Endothelial cell of umbilical vein (primary cell): ENCODE measurements at regions not wholly inside any gene's neighbourhood (a gene's known extent, or its start where the extent isn't known, plus 50 kb on each side); places are given as distances from the start of the nearest gene placed in this dataset.

Experiments used
- BruUV-seq: library from RNA; stranded (reverse); fragments of 400-500 nt; replicated peaks from 2 replicates; lab custom pipeline; 2021; lab: Mats Ljungman, UMichigan
- CTCF ChIA-PET: fragments of 300-600, 350-600 bp; sonication (Branson Sonifier 250); formaldehyde crosslinking; loops from one replicate; lab custom pipeline; 2021; ENCODE audit warnings: antibody characterized with exemption, inconsistent platforms; lab: Charles Lee
- POLR2A ChIA-PET: fragments of 300-600, 350-600 bp; sonication (Branson Sonifier 250); formaldehyde crosslinking; loops from one replicate; lab custom pipeline; 2021; ENCODE audit warnings: antibody characterized with exemption, inconsistent platforms; lab: Charles Lee
- DNase-seq: peaks from one replicate; pipeline ENCODE4 v3.0.0-alpha.2; 2011; ENCODE audit warnings: low read depth, low spot score
- FAIRE-seq: peaks from 2 replicates; lab custom pipeline; 2011; peaks lifted over from hg19 to GRCh38; lab: Jason Lieb, UNC
- H2AFZ ChIP-seq: 2 replicates; pipeline ENCODE4 v1.6.0; 2012; ENCODE audit warnings: low read depth, low read length, control low read depth, inconsistent platforms
- H3K27ac ChIP-seq: 2 replicates; pipeline ENCODE4 v1.5.1; 2011; ENCODE audit warnings: low read depth, mild to moderate bottlenecking, control low read depth, low read length, moderate library complexity; ENCODE audit not compliant: insufficient read depth
- H3K27me3 ChIP-seq, 2 experiments: 2 replicates each; pipeline versions ENCODE4 v1.6.0 to v1.6.1; 2011; ENCODE audit warnings: low read length in 2 of 2, mixed read lengths in 1 of 2; ENCODE audit not compliant: control insufficient read depth in 2 of 2, insufficient read depth in 2 of 2
- H3K36me3 ChIP-seq, 2 experiments: 2 replicates in 1 of 2; 3 replicates in 1 of 2; pipeline ENCODE4 v1.5.1; 2011; ENCODE audit warnings: low read length in 2 of 2, mild to moderate bottlenecking in 1 of 2, moderate library complexity in 1 of 2; ENCODE audit not compliant: control insufficient read depth in 2 of 2, insufficient read depth in 2 of 2; ENCODE audit errors: extremely low read depth in 1 of 2
- H3K4me1 ChIP-seq: 3 replicates; pipeline ENCODE4 v1.5.1; 2011; ENCODE audit warnings: mild to moderate bottlenecking, low read length; ENCODE audit not compliant: control insufficient read depth, insufficient read depth; ENCODE audit errors: extremely low read depth
- H3K4me2 ChIP-seq: 2 replicates; pipeline ENCODE4 v1.6.1; 2011; ENCODE audit warnings: low read length, control low read depth, mixed read lengths; ENCODE audit not compliant: insufficient read depth
- H3K4me3 ChIP-seq, 3 experiments: fragments of 200-600 bp in 1 of 3; sonication (generic), shearing (Covaris generic) in 1 of 3; replicated peaks in 1 of 3; 2 replicates each; pipeline ENCODE4 v1.5.1; 2011 to 2016; ENCODE audit warnings: control low read depth in 3 of 3, low read length in 3 of 3, mild to moderate bottlenecking in 2 of 3, inconsistent platforms in 1 of 3, low read depth in 1 of 3, moderate library complexity in 1 of 3; ENCODE audit not compliant: insufficient read depth in 1 of 3
- H3K79me2 ChIP-seq: 2 replicates; pipeline ENCODE4 v1.6.0; 2012; ENCODE audit warnings: low read length, inconsistent platforms; ENCODE audit not compliant: control insufficient read depth, insufficient read depth
- H3K9ac ChIP-seq: replicated peaks from 2 replicates; pipeline ENCODE3; 2011; ENCODE audit warnings: low read length, control low read depth; ENCODE audit not compliant: insufficient read depth; ENCODE audit errors: extremely low read depth
- H3K9me1 ChIP-seq: replicated peaks from 3 replicates; pipeline ENCODE4 v1.6.0; 2011; ENCODE audit warnings: mild to moderate bottlenecking, low read length; ENCODE audit not compliant: control insufficient read depth, insufficient read depth; ENCODE audit errors: extremely low read depth
- H3K9me3 ChIP-seq: replicated peaks from 2 replicates; pipeline ENCODE4 v1.5.1; 2012; ENCODE audit warnings: low read length, inconsistent platforms; ENCODE audit not compliant: control insufficient read depth, insufficient read depth
- H4K20me1 ChIP-seq: replicated peaks from 2 replicates; pipeline ENCODE3; 2011; ENCODE audit warnings: mild to moderate bottlenecking, low read length; ENCODE audit not compliant: control insufficient read depth, insufficient read depth; ENCODE audit errors: extremely low read depth
- EZH2 ChIP-seq: IDR thresholded peaks from 2 replicates; pipeline ENCODE4 v1.6.1; 2012; ENCODE audit warnings: borderline replicate concordance, low read depth, mild to moderate bottlenecking, moderate library complexity, low read length, inconsistent platforms; ENCODE audit not compliant: severe bottlenecking
- FOS ChIP-seq: IDR thresholded peaks from 2 replicates; pipeline ENCODE4 v1.6.1; 2011; ENCODE audit warnings: mild to moderate bottlenecking, low read length, moderate library complexity, borderline replicate concordance; ENCODE audit not compliant: insufficient read depth
- GATA2 ChIP-seq: IDR thresholded peaks from 2 replicates; pipeline ENCODE4 v1.7.0; 2011; ENCODE audit warnings: low read depth, mild to moderate bottlenecking, moderate library complexity, mixed read lengths, low read length; ENCODE audit not compliant: insufficient read length, insufficient read depth
- JUN ChIP-seq: IDR thresholded peaks from 2 replicates; pipeline ENCODE4 v1.6.1; 2011; ENCODE audit warnings: borderline replicate concordance, low read depth; ENCODE audit not compliant: insufficient read length, insufficient read depth
- MAX ChIP-seq: IDR thresholded peaks from 2 replicates; pipeline ENCODE4 v1.6.1; 2011; ENCODE audit not compliant: insufficient read depth, insufficient read length
- MYC ChIP-seq: IDR thresholded peaks from one replicate; pipeline ENCODE4 v1.6.1; 2011; ENCODE audit warnings: mild to moderate bottlenecking, low read depth, low read length
- POLR2A ChIP-seq: IDR thresholded peaks from 2 replicates; pipeline ENCODE4 v1.6.1; 2012; ENCODE audit warnings: low read depth, mild to moderate bottlenecking, control low read depth, low read length
- POLR2AphosphoS5 ChIP-seq: IDR thresholded peaks from 2 replicates; pipeline ENCODE4 v1.6.1; 2012; ENCODE audit warnings: low read depth, mild to moderate bottlenecking, control low read depth, low read length, moderate library complexity; ENCODE audit not compliant: insufficient read depth
- dilution Hi-C: fragments of 300-500 bp; cut with MboI; formaldehyde crosslinking; loops from one replicate; pipeline ENCODE4 v1.15.0; 2019; ENCODE audit warnings: low sequenced_read_pairs; ENCODE audit not compliant: extremely low pct_ligation_motif_present
- intact Hi-C: fragments of 100-400 bp; cut with micrococcal nuclease; formaldehyde crosslinking; loops from one replicate; pipeline ENCODE4 v1.10.0; 2022
- TF ChIP-seq, protein P1 (sequence below), 2 donors: IDR thresholded peaks; 1 replicate in 1 of 2; 2 replicates in 1 of 2; pipeline ENCODE4 v1.5.1; 2011; ENCODE audit warnings: low read length in 2 of 2, mild to moderate bottlenecking in 2 of 2, moderate library complexity in 2 of 2, control low read depth in 1 of 2, inconsistent platforms in 1 of 2, low read depth in 1 of 2; ENCODE audit not compliant: insufficient read depth in 1 of 2; ENCODE audit errors: extremely low read depth in 1 of 2

- dilution Hi-C loops, result no loop called here
- Histone ChIP-seq H3K79me2 (no peaks in the 10 kb centered on the region), H3K9ac (no peak overlapping the region), H3K4me3 (no peak overlapping the region), H3K36me3 (no peaks in the 10 kb centered on the region), H3K27me3 (peaks cover 0 to 3% of the 10 kb centered on the region in 2 experiments), H4K20me1 (no peaks in the 10 kb centered on the region), H2AFZ (no peak overlapping the region), H3K4me2 (no peak overlapping the region), H3K9me3 (no peaks in the 10 kb centered on the region), H3K27ac (no peak overlapping the region), H3K9me1 (no peaks in the 10 kb centered on the region), H3K4me1 (no peaks in the 10 kb centered on the region)
- DNase-seq, result no peak
- TF ChIP-seq POLR2AphosphoS5, result no peak
- TF ChIP-seq FOS, result no peak
- no peak for TF ChIP-seq EZH2
- no peak for TF ChIP-seq MYC
- TF ChIP-seq GATA2, result no peak
- TF ChIP-seq JUN, result no peak
- TF ChIP-seq MAX, result no peak
- TF ChIP-seq, protein P1, sequence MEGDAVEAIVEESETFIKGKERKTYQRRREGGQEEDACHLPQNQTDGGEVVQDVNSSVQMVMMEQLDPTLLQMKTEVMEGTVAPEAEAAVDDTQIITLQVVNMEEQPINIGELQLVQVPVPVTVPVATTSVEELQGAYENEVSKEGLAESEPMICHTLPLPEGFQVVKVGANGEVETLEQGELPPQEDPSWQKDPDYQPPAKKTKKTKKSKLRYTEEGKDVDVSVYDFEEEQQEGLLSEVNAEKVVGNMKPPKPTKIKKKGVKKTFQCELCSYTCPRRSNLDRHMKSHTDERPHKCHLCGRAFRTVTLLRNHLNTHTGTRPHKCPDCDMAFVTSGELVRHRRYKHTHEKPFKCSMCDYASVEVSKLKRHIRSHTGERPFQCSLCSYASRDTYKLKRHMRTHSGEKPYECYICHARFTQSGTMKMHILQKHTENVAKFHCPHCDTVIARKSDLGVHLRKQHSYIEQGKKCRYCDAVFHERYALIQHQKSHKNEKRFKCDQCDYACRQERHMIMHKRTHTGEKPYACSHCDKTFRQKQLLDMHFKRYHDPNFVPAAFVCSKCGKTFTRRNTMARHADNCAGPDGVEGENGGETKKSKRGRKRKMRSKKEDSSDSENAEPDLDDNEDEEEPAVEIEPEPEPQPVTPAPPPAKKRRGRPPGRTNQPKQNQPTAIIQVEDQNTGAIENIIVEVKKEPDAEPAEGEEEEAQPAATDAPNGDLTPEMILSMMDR (IDR thresholded peaks at IDR 0.05; ENCODE audit: extremely low read depth in 1 of 2, insufficient read depth in 1 of 2, low read depth in 1 of 2, low read length in 2 of 2), result no peak
- TF ChIP-seq POLR2A, result no peak
- BruUV-seq, result no TSS peak
- CTCF ChIA-PET, result interaction anchor here (1.0 to 1.1 kb wide), 3 partner anchors 10 to 232 kb away, joined by 3 read pairs; no protein-coding TSS in a partner anchor
- POLR2A ChIA-PET, result no interaction called here
- intact Hi-C loops, result no loop called here
- FAIRE-seq, result no peak
Measured at GRCh38 chr11:22556381-22556780, 69.2 kb downstream of the FANCF start.
